H1 (cell line): ENCODE measurements at regions not wholly inside any gene's neighbourhood (a gene's known extent, or its start where the extent isn't known, plus 50 kb on each side); places are given as distances from the start of the nearest gene placed in this dataset.

ENCODE experiments used
- CTCF ChIA-PET: fragments of 300-600 bp; sonication (Branson Sonifier 250); formaldehyde crosslinking; loops from one replicate; lab custom pipeline; 2021; ENCODE audit not compliant: partially characterized antibody; lab: Charles Lee
- POLR2A ChIA-PET: fragments of 300-600 bp; sonication (Branson Sonifier 250); formaldehyde crosslinking; loops from one replicate; lab custom pipeline; 2021; ENCODE audit warnings: inconsistent platforms; ENCODE audit not compliant: partially characterized antibody; lab: Charles Lee
- DNase-seq, 2 experiments: peaks; one replicate each; pipeline versions ENCODE4 v3.0.0 to v3.0.0-alpha.2; 2010 to 2022; ENCODE audit warnings: low spot score in 2 of 2, low read depth in 1 of 2, mixed read lengths in 1 of 2
- FAIRE-seq: peaks from 2 replicates; lab custom pipeline; 2011; peaks lifted over from hg19 to GRCh38; lab: Jason Lieb, UNC
- H2AFZ ChIP-seq: 2 replicates; pipeline ENCODE4 v1.8.1; 2012; ENCODE audit warnings: low read length, inconsistent platforms
- H2AK5ac ChIP-seq: 2 replicates; pipeline ENCODE4 v1.6.1; 2013; ENCODE audit warnings: low read depth, low read length
- H2BK120ac ChIP-seq: replicated peaks from 2 replicates; pipeline ENCODE3; 2013; ENCODE audit warnings: low read depth, low read length, inconsistent platforms
- H2BK12ac ChIP-seq: 2 replicates; pipeline ENCODE4 v1.6.1; 2013; ENCODE audit warnings: low read depth, low read length
- H2BK15ac ChIP-seq: 2 replicates; pipeline ENCODE4 v1.6.1; 2013; ENCODE audit warnings: low read length
- H2BK20ac ChIP-seq: 2 replicates; pipeline ENCODE4 v1.6.1; 2013; ENCODE audit warnings: low read length
- H2BK5ac ChIP-seq: 2 replicates; pipeline ENCODE4 v1.6.1; 2013; ENCODE audit warnings: low read depth, low read length
- H3K14ac ChIP-seq: 2 replicates; pipeline ENCODE4 v1.6.1; 2013; ENCODE audit warnings: inconsistent platforms; ENCODE audit not compliant: insufficient read length
- H3K18ac ChIP-seq: 2 replicates; pipeline ENCODE4 v1.6.1; 2013; ENCODE audit warnings: low read length; ENCODE audit errors: extremely low read depth
- H3K23ac ChIP-seq: 2 replicates; pipeline ENCODE4 v1.6.1; 2013; ENCODE audit warnings: inconsistent platforms; ENCODE audit not compliant: insufficient read length
- H3K23me2 ChIP-seq: 2 replicates; pipeline ENCODE4 v1.6.1; 2013; ENCODE audit warnings: low read depth, low read length
- H3K27ac ChIP-seq: 2 replicates; pipeline ENCODE4 v1.6.1; 2011; ENCODE audit warnings: low read depth, low read length, inconsistent platforms
- H3K27me3 ChIP-seq, 4 experiments: replicated peaks in 1 of 4; 1 replicate in 1 of 4; 2 replicates in 3 of 4; pipeline versions ENCODE4 v1.6.1 to v1.8.1; 2011 to 2013; ENCODE audit warnings: low read length in 3 of 4, mild to moderate bottlenecking in 3 of 4, inconsistent platforms in 2 of 4, mixed read lengths in 2 of 4, moderate library complexity in 1 of 4; ENCODE audit not compliant: control insufficient read depth in 3 of 4, insufficient read depth in 3 of 4; ENCODE audit errors: extremely low read depth in 1 of 4
- H3K36me3 ChIP-seq, 4 experiments: 2 replicates each; pipeline versions ENCODE4 v1.6.1 to v1.8.1; 2011 to 2013; ENCODE audit warnings: mild to moderate bottlenecking in 4 of 4, low read length in 3 of 4, moderate library complexity in 2 of 4, control low read depth in 1 of 4, inconsistent platforms in 1 of 4; ENCODE audit not compliant: insufficient read depth in 4 of 4, control insufficient read depth in 2 of 4
- H3K4ac ChIP-seq: replicated peaks from 2 replicates; pipeline ENCODE3; 2013; ENCODE audit warnings: low read length, low read depth, mixed read lengths, inconsistent platforms; ENCODE audit not compliant: insufficient read length
- H3K4me1 ChIP-seq, 4 experiments: replicated peaks in 1 of 4; 1 replicate in 1 of 4; 2 replicates in 3 of 4; pipeline versions ENCODE4 v1.6.1 to v1.8.1; 2011 to 2013; ENCODE audit warnings: low read length in 3 of 4, inconsistent platforms in 2 of 4, mixed read lengths in 1 of 4; ENCODE audit not compliant: insufficient read depth in 4 of 4, control insufficient read depth in 3 of 4
- H3K4me2 ChIP-seq, 2 experiments: 2 replicates each; pipeline versions ENCODE4 v1.6.1 to v1.8.1; 2011 to 2013; ENCODE audit warnings: low read depth in 2 of 2, low read length in 2 of 2, control low read depth in 1 of 2, inconsistent platforms in 1 of 2, mild to moderate bottlenecking in 1 of 2; ENCODE audit not compliant: insufficient read depth in 1 of 2
- H3K4me3 ChIP-seq, 4 experiments: fragments of 200-600, 300-600 bp in 1 of 4; sonication (generic), shearing (Covaris generic), sonication (Bioruptor Twin) in 1 of 4; 2 replicates each; pipeline versions ENCODE4 v1.5.1 to v1.8.1; 2011 to 2016; ENCODE audit warnings: low read length in 4 of 4, low read depth in 3 of 4, control low read depth in 2 of 4, inconsistent platforms in 2 of 4, mild to moderate bottlenecking in 2 of 4, mixed read lengths in 1 of 4, moderate library complexity in 1 of 4; ENCODE audit not compliant: insufficient read depth in 2 of 4; ENCODE audit errors: extremely low read depth in 1 of 4
- H3K56ac ChIP-seq: replicated peaks from 2 replicates; pipeline ENCODE3; 2013; ENCODE audit warnings: low read depth, mild to moderate bottlenecking, mixed read lengths, low read length, inconsistent platforms; ENCODE audit not compliant: insufficient read length
- H3K79me1 ChIP-seq: 2 replicates; pipeline ENCODE4 v1.6.1; 2013; ENCODE audit warnings: low read depth, low read length, control low read depth
- H3K79me2 ChIP-seq, 2 experiments: 2 replicates each; pipeline versions ENCODE4 v1.6.1 to v1.8.1; 2012 to 2013; ENCODE audit warnings: low read length in 2 of 2, mild to moderate bottlenecking in 2 of 2, inconsistent platforms in 1 of 2; ENCODE audit not compliant: insufficient read depth in 2 of 2, control insufficient read depth in 1 of 2
- H3K9ac ChIP-seq, 4 experiments: replicated peaks in 1 of 4; 1 replicate in 1 of 4; 2 replicates in 3 of 4; pipeline versions ENCODE4 v1.6.1 to v1.8.1; 2011 to 2013; ENCODE audit warnings: low read depth in 3 of 4, low read length in 3 of 4, control low read depth in 2 of 4, mild to moderate bottlenecking in 2 of 4, moderate library complexity in 2 of 4, inconsistent platforms in 1 of 4; ENCODE audit errors: extremely low read depth in 1 of 4
- H3K9me3 ChIP-seq, 2 experiments: 2 replicates each; pipeline versions ENCODE4 v1.6.1 to v1.8.1; 2012 to 2013; ENCODE audit warnings: mild to moderate bottlenecking in 2 of 2, moderate library complexity in 2 of 2, control low read depth in 1 of 2, inconsistent platforms in 1 of 2, low read depth in 1 of 2, low read length in 1 of 2, mixed read lengths in 1 of 2; ENCODE audit not compliant: insufficient read depth in 2 of 2
- H4K20me1 ChIP-seq, 2 experiments: replicated peaks in 1 of 2; 2 replicates each; pipeline versions ENCODE3 to v1.8.1; 2011 to 2013; ENCODE audit warnings: inconsistent platforms in 2 of 2, low read length in 2 of 2, mild to moderate bottlenecking in 1 of 2; ENCODE audit not compliant: insufficient read depth in 2 of 2, control insufficient read depth in 1 of 2
- H4K5ac ChIP-seq: 2 replicates; pipeline ENCODE4 v1.6.1; 2013; ENCODE audit warnings: low read length, low read depth, mixed read lengths, inconsistent platforms; ENCODE audit not compliant: insufficient read length
- H4K8ac ChIP-seq: 2 replicates; pipeline ENCODE4 v1.8.0; 2013; ENCODE audit warnings: mild to moderate bottlenecking, moderate library complexity, low read length, inconsistent platforms; ENCODE audit not compliant: insufficient read depth; ENCODE audit errors: extremely low read depth
- H4K91ac ChIP-seq: replicated peaks from 2 replicates; pipeline ENCODE3; 2013; ENCODE audit warnings: low read length, mixed read lengths, inconsistent platforms; ENCODE audit not compliant: insufficient read length
- CHD2 ChIP-seq: IDR thresholded peaks from 2 replicates; pipeline ENCODE4 v1.6.1; 2012; ENCODE audit warnings: low read length, improper control_type of control experiment
- EP300 ChIP-seq, 2 experiments: IDR thresholded peaks; 1 replicate in 1 of 2; 2 replicates in 1 of 2; pipeline ENCODE4 v1.6.1; 2011 to 2012; ENCODE audit warnings: low read depth in 2 of 2, low read length in 2 of 2, mild to moderate bottlenecking in 2 of 2, borderline replicate concordance in 1 of 2, inconsistent platforms in 1 of 2, moderate library complexity in 1 of 2
- GABPA ChIP-seq: IDR thresholded peaks from 2 replicates; pipeline ENCODE4 v1.6.1; 2011; ENCODE audit warnings: mild to moderate bottlenecking, low read length, moderate library complexity, borderline replicate concordance; ENCODE audit not compliant: insufficient read depth
- JUN ChIP-seq: IDR thresholded peaks from 2 replicates; pipeline ENCODE4 v1.6.1; 2011; ENCODE audit warnings: low read depth, mild to moderate bottlenecking, improper control_type of control experiment, low read length
- KDM4A ChIP-seq: IDR thresholded peaks from one replicate; pipeline ENCODE4 v1.7.1; 2012; ENCODE audit warnings: low read depth, mild to moderate bottlenecking, moderate library complexity, low read length, inconsistent platforms; ENCODE audit not compliant: severe bottlenecking
- KDM5A ChIP-seq: fragments of 200-600 bp; IDR thresholded peaks from 2 replicates; pipeline ENCODE4 v1.7.1; 2012; ENCODE audit warnings: mild to moderate bottlenecking, low read length, inconsistent platforms, mixed read lengths
- NANOG ChIP-seq: IDR thresholded peaks from 2 replicates; pipeline ENCODE4 v1.6.1; 2011; ENCODE audit warnings: low read length, low read depth, mild to moderate bottlenecking, inconsistent platforms; ENCODE audit not compliant: insufficient read depth, poor library complexity, severe bottlenecking
- NRF1 ChIP-seq: IDR thresholded peaks from 2 replicates; pipeline ENCODE4 v1.6.1; 2011; ENCODE audit warnings: mild to moderate bottlenecking, low read depth, low read length, improper control_type of control experiment
- RFX5 ChIP-seq: IDR thresholded peaks from 2 replicates; pipeline ENCODE4 v1.6.1; 2011; ENCODE audit warnings: low read depth, low read length, improper control_type of control experiment, borderline replicate concordance
- SUZ12 ChIP-seq: fragments of 200-600 bp; sonication (generic); IDR thresholded peaks from 2 replicates; pipeline ENCODE4 v1.6.1; 2012; ENCODE audit warnings: mild to moderate bottlenecking, inconsistent platforms, low read length, moderate library complexity, mixed read lengths
- TAF1 ChIP-seq: IDR thresholded peaks from 2 replicates; pipeline ENCODE4 v1.6.1; 2011; ENCODE audit warnings: mild to moderate bottlenecking, low read depth, low read length
- TCF12 ChIP-seq: IDR thresholded peaks from 2 replicates; pipeline ENCODE4 v1.6.1; 2011; ENCODE audit warnings: low read depth, mild to moderate bottlenecking, low read length
- USF2 ChIP-seq: IDR thresholded peaks from 2 replicates; pipeline ENCODE4 v1.6.1; 2011; ENCODE audit warnings: low read length, improper control_type of control experiment
- YY1 ChIP-seq: IDR thresholded peaks from 2 replicates; pipeline ENCODE4 v1.6.1; 2011; ENCODE audit warnings: low read depth, mild to moderate bottlenecking, low read length
- WGBS, 2 experiments: shearing (Covaris generic) in 1 of 2; methylation state at CpG; one replicate each; pipeline versions ENCODE4 v1.1.6 to v1.1.7; 2013 to 2015; ENCODE audit warnings: low lambda C conversion rate in 2 of 2, mixed read lengths in 2 of 2, inconsistent platforms in 1 of 2, low coverage in 1 of 2, missing lambda C conversion rate in 1 of 2; ENCODE audit not compliant: insufficient replicate concordance in 2 of 2, insufficient coverage in 1 of 2, insufficient read length in 1 of 2; ENCODE audit errors: extremely low coverage in 1 of 2, missing lambda C conversion rate in 1 of 2; 5-methylcytosine and 5-hydroxymethylcytosine counted together

GRCh38 chr6:11894212-11894611 is 115.6 kb upstream of the ADTRP start:
- H3K9me3 ChIP-seq: no peaks in the 10 kb centered on the region
- H4K8ac ChIP-seq: no peak overlapping the region
- H2AK5ac ChIP-seq: no peak overlapping the region
- no peak overlapping the region for H2BK12ac ChIP-seq
- H3K14ac ChIP-seq: no peak overlapping the region
- DNase-seq (no peak), FAIRE-seq (no peak)
- H3K79me1 ChIP-seq: no peaks in the 10 kb centered on the region
- no peak overlapping the region for H3K56ac ChIP-seq
- H4K5ac ChIP-seq: no peak overlapping the region
- H3K27me3 ChIP-seq: no peaks in the 10 kb centered on the region
- no peak overlapping the region for H2BK20ac ChIP-seq
- ChIA-PET CTCF (interaction anchor here (0.9 to 1.1 kb wide), 2 partner anchors 35 to 195 kb away, joined by 3 to 5 read pairs; no protein-coding TSS in a partner anchor), POLR2A (no interaction called here)
- no peak overlapping the region for H3K23ac ChIP-seq
- no peak overlapping the region for H3K9ac ChIP-seq
- no peak overlapping the region for H3K4me3 ChIP-seq
- H2AFZ ChIP-seq: no peak overlapping the region
- H2BK120ac ChIP-seq: no peak overlapping the region
- no peak overlapping the region for H3K4me2 ChIP-seq
- no peak overlapping the region for H3K27ac ChIP-seq
- no peaks in the 10 kb centered on the region for H3K79me2 ChIP-seq
- H3K4ac ChIP-seq: no peak overlapping the region
- H3K23me2 ChIP-seq: no peaks in the 10 kb centered on the region
- peaks cover 0 to 4% (median 1%) of the 10 kb centered on the region in 4 experiments; a peak in 2 of 7 replicates for H3K4me1 ChIP-seq
- H3K18ac ChIP-seq: no peak overlapping the region; the same call in 1 of the 2 replicates
- no peaks in the 10 kb centered on the region for H4K20me1 ChIP-seq
- TF ChIP-seq USF2: no peak
- TF ChIP-seq NRF1: no peak
- no peak for TF ChIP-seq KDM5A
- no peak for TF ChIP-seq JUN
- no peak for TF ChIP-seq YY1
- no peak for TF ChIP-seq TAF1
- no peak for TF ChIP-seq EP300 (IDR thresholded peaks at IDR 0.05; ENCODE audit: borderline replicate concordance in 1 of 2, low read depth in 2 of 2, low read length in 2 of 2)
- no peak for TF ChIP-seq CHD2
- TF ChIP-seq RFX5: no peak
- no peak for TF ChIP-seq TCF12
- TF ChIP-seq GABPA: no peak
- TF ChIP-seq SUZ12: no peak
- no peak for TF ChIP-seq NANOG
- TF ChIP-seq KDM4A: no peak
- H3K36me3 ChIP-seq: no peaks in the 10 kb centered on the region
- H2BK15ac ChIP-seq: no peak overlapping the region
- H2BK5ac ChIP-seq: no peak overlapping the region
- WGBS, 2 experiments: 70% methylated on average over 1 of the region's 1 CpG; no CpG with 5 or more reads in 1 of the 2 experiments
- H4K91ac ChIP-seq: no peak overlapping the region
